ENCODE measurements at regions not wholly inside any gene's neighbourhood (a gene's known extent, or its start where the extent isn't known, plus 50 kb on each side); places are given as distances from the start of the nearest gene placed in this dataset.

DNA sequence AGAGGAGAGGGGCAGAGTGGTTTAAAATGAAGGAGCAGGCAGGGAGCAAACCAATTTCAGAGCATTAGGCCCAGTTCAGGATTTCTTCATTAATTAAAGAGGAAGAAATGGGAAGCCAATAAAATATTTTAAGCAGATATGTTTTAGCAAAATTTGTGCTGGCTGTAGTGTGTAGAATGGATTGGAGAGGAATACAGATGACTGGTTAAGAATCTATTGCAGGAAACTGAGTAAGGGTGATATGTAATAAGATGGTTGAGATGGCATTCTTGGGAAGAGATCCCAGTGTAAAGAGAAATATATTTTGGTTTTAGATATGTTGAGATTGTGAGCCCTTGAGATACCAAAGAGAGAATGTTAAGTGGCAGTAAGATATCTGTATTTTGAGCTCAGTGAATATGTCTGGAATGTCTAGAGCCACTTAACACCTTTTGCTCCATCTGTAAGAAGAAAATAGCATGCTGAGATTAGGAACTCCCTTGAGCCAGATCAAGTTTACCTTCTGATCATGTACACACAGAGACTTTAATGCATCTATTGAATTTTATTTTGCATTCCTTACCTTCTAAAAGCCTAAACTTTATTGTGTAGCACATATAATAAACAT lies 79.5 kb upstream of the SLC27A6 start:
- DNase-seq (ENCODE audit: low spot score) = no peak

DNA sequence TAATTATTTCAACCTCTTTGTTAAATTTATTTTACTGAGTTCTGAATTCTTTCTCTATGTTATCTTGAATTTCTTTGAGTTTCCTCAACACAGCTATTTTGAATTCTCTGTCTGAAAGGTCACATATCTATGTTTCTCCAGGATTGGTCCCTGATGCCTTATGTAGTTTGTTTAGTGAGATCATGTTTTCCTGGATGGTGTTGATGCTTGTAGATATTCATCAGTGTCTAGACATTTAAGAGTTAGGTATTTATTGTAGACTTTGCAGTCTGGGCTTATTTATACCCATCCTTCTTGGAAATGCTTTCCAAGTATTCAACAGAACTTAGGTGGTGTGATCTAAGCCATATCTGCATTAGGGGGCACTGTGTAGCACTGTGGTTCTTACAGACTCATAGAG lies 70.2 kb upstream of the SLC27A6 start:
- no peak for DNase-seq (ENCODE audit: low spot score)

DNA sequence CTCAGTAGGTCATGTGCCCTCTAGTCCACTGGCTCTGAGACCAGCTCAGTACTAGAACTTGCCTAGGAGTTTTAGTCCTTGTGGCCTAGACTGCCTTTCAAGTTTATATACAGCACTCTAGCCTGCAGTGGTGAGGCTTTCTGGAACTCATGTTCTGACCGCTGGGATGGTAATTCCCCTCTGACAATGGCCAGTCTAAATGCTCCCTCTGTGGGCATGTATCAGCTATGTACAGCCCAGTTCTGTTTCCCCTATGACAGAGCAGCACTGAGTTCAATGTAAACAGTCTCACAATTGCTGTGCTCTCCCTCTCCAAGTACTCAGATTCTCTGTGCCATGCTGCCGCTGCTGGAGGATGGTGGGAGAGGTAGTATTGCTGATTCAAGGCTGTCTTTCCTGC lies 68.6 kb upstream of the SLC27A6 start:
- DNase-seq (ENCODE audit: low spot score) = no peak

DNA sequence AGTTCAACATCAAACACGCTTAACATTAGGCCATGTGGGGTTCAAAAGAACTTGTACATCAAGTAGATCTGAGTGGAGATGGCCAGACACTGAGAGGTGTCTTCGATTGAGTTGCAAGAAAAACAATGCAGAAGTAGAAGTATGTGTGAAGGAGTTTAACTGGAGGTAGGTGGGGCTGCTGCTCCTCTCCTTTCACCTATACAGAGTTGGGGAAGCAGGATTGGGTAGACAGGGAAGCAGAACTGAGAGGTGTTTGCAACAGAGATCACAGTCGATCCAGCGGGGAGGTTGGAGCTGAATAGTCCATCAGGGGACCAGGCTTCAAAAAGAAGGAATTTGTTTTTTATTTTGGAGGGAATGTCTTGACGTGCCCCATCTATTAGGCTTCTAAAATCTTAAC lies 61.7 kb upstream of the SLC27A6 start:
- DNase-seq (ENCODE audit: low spot score) = no peak

- DNase-seq (ENCODE audit: low spot score) = no peak
Measured at GRCh38 chr5:128904805-128905567, 60.3 kb upstream of the SLC27A6 start.

DNA sequence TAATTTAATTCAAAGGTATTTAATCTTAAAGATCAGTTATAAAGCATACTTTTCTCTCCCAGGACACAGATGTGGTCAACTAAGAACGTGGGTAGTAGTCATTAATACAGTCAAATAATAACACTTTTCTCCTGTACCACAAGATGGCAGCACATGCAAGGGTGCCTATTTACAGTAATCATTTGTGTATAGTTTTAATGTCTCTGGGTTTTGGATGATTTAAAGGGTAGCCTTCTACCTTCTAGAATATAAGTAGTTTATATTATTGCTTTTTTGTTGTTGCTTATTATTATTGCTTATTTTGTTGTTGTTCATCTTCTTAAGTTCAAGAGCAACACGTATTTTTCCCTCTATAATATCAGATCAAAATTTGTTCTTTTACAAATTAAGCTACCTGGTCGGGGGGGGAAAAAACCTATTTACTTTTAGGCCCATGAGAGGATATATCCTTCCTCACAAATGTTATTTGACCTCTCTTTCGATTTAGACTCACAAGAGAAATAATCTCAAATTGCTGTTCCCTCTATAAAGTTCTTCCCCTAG lies 59.6 kb upstream of the SLC27A6 start:
- DNase-seq (ENCODE audit: low spot score) = peak; percentile 51

DNA sequence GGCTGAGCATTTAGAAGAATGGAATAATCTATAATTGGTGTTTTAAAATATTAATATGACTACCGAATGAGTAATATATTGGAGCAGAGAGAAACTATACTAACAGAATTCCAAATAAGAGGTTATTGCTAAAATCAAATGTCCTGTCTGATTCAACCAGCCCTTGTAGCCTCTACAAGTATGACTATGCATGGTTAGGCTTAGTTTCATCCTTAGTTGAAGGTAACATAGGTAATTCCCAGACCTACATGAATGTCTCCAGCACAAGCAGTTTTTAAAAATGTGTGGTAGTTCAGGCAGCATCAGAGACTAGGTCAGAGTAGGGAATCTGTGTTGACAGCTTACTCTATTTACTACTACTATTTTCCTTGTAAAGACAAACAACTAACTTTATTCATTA lies 51.7 kb upstream of the SLC27A6 start:
- DNase-seq (ENCODE audit: low spot score) = no peak

Data from iPS-NIHi11 (cell line).